Left ventricle myocardium inferior (tissue), 1 donor: ENCODE measurements at regions not wholly inside any gene's neighbourhood (a gene's known extent, or its start where the extent isn't known, plus 50 kb on each side); places are given as distances from the start of the nearest gene placed in this dataset.
A peak's percentile ranks its signal among the peaks of the same experiment; 100 is the strongest.
"Not testable (repeated sequence)": the region's sequence is repeated elsewhere in the genome, so short reads cannot be mapped to it uniquely, and the experiment has no call there.

Source experiments
- DNase-seq: peaks from one replicate; pipeline ENCODE4 v3.0.0-alpha.2; 2020
- H3K27ac ChIP-seq: fragments of 200-600 bp; replicated peaks from 2 replicates; pipeline ENCODE4 v1.8.0; 2021
- H3K27me3 ChIP-seq: fragments of 200-600 bp; 2 replicates; pipeline ENCODE4 v1.8.0; 2021; ENCODE audit warnings: low read depth
- H3K36me3 ChIP-seq: fragments of 200-600 bp; 2 replicates; pipeline ENCODE4 v1.8.0; 2021
- H3K4me1 ChIP-seq: fragments of 200-600 bp; 2 replicates; pipeline ENCODE4 v1.8.0; 2021
- H3K4me3 ChIP-seq: fragments of 200-600 bp; 2 replicates; pipeline ENCODE4 v1.8.0; 2021; ENCODE audit warnings: mild to moderate bottlenecking, moderate library complexity
- H3K9me3 ChIP-seq: fragments of 200-600 bp; replicated peaks from 2 replicates; pipeline ENCODE4 v1.8.0; 2021
- intact Hi-C: fragments of 100-400 bp; cut with micrococcal nuclease; formaldehyde crosslinking; loops from one replicate; pipeline ENCODE4 v1.11.0; 2022
- TF ChIP-seq, protein P1 (sequence below): fragments of 200-600 bp; IDR thresholded peaks from 2 replicates; pipeline ENCODE4 v1.8.0; 2021; ENCODE audit warnings: antibody characterized with exemption, mild to moderate bottlenecking, borderline replicate concordance
- donor health status: DM: no; HTN: yes; CAD: no; lungs with severe emphysema.

- peaks cover 14% of the 10 kb centered on the region for H3K4me1 ChIP-seq
- intact Hi-C loops = no loop called here
- DNase-seq = no peak
- no peaks in the 10 kb centered on the region for H3K36me3 ChIP-seq
- peak overlapping the region; percentile 23 for H3K27ac ChIP-seq
- no peaks in the 10 kb centered on the region for H3K27me3 ChIP-seq
- TF ChIP-seq, protein P1, sequence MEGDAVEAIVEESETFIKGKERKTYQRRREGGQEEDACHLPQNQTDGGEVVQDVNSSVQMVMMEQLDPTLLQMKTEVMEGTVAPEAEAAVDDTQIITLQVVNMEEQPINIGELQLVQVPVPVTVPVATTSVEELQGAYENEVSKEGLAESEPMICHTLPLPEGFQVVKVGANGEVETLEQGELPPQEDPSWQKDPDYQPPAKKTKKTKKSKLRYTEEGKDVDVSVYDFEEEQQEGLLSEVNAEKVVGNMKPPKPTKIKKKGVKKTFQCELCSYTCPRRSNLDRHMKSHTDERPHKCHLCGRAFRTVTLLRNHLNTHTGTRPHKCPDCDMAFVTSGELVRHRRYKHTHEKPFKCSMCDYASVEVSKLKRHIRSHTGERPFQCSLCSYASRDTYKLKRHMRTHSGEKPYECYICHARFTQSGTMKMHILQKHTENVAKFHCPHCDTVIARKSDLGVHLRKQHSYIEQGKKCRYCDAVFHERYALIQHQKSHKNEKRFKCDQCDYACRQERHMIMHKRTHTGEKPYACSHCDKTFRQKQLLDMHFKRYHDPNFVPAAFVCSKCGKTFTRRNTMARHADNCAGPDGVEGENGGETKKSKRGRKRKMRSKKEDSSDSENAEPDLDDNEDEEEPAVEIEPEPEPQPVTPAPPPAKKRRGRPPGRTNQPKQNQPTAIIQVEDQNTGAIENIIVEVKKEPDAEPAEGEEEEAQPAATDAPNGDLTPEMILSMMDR = no peak
- H3K4me3 ChIP-seq = no peak overlapping the region
- H3K9me3 ChIP-seq = no peaks in the 10 kb centered on the region
Observed at GRCh38 chrX:13215729-13216128, 104.1 kb downstream of the ATXN3L start.

DNA sequence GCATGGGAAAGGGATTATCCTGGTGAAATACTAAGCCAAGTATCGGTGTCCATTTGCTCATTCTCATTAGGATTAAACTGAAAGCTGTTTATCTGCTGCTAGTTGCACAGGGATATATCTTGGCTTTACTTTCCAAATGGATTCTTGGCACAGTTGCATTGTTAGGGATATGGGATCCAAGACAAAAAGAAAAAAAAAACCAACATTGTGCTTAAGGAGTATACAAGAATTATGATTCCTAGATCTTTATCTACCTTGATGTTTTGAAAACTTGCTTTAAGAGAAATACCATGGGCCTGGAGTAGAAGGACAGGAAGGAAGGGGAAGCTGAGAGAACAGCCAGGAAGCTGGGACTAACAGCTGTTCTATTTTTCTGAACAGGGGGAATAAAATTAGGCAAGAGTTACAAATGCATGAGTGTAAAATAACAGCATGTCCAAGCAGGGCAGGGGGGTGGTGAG is 107.6 kb downstream of the ATXN3L start:
- Histone ChIP-seq H3K9me3 (no peaks in the 10 kb centered on the region), H3K27me3 (no peaks in the 10 kb centered on the region), H3K36me3 (no peaks in the 10 kb centered on the region), H3K4me3 (no peak overlapping the region), H3K27ac (peak overlapping the region; percentile 75), H3K4me1 (peaks cover 14% of the 10 kb centered on the region)
- DNase-seq = peak; percentile 16
- intact Hi-C loops = no loop called here
- TF ChIP-seq, protein P1 = no peak

DNA sequence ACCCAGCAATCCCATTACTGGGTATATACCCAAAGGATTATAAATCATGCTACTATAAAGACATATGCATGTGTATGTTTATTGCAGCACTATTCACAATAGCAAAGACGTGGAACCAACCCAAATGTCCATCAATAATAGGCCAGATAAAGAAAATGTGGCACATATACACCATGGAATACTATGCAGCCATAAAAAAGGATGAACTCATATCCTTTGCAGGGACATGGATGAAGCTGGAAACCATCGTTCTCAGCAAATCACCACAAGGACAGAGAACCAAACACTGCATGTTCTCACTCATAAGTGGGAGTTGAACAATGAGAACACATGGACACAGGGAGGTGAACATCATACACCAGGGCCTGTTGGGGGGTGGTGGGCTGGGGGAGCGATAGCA is 109.7 kb downstream of the ATXN3L start:
- H3K36me3 ChIP-seq, H3K27ac ChIP-seq, DNase-seq, H3K27me3 ChIP-seq, H3K9me3 ChIP-seq, H3K4me3 ChIP-seq, intact Hi-C loops: not testable (repeated sequence)
- H3K4me1 ChIP-seq = peaks cover 14% of the 10 kb centered on the region

- H3K27me3 ChIP-seq, H3K9me3 ChIP-seq, H3K36me3 ChIP-seq, intact Hi-C loops, H3K27ac ChIP-seq, DNase-seq, H3K4me3 ChIP-seq: not testable (repeated sequence)
- peaks cover 14% of the 10 kb centered on the region for H3K4me1 ChIP-seq
Observed at GRCh38 chrX:13209704-13210103, 110.1 kb downstream of the ATXN3L start.

DNA sequence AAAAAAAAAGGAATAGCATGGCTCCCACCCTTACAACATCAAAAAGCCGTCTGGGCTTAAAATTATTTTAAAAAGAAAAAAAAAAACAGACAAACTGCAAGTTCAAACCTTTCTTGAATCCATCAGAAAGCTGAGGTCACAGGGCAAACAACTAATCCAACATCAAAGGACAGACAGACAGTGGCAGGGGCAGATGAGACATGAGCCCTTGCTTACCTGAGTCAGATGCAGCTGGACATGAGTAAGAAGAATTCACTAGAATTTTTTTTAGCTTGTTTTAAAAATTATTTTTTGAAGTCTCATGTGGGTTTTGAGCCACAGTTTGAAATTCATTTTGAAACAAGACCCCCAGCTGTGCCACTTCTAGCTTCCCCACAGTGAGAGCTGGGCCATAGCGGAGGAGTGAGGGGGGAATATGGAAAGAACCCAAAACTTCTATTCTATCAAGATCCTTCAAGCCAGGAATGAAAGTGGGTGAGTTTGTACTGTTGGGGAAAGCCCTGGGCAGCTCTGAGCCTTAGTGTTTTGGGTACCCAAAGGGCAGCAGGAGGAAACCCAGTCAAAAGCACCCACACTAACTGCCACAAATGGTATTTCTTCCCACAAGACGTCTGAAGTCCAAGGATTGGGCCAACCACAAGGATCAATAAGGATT is 111.4 kb downstream of the ATXN3L start:
- no peaks in the 10 kb centered on the region for H3K9me3 ChIP-seq
- H3K27ac ChIP-seq = no peak overlapping the region
- TF ChIP-seq, protein P1 = no peak
- intact Hi-C loops = no loop called here
- peaks cover 14% of the 10 kb centered on the region for H3K4me1 ChIP-seq
- H3K4me3 ChIP-seq = no peak overlapping the region
- no peaks in the 10 kb centered on the region for H3K36me3 ChIP-seq
- no peaks in the 10 kb centered on the region for H3K27me3 ChIP-seq
- no peak for DNase-seq

- no peak overlapping the region for H3K4me3 ChIP-seq
- H3K36me3 ChIP-seq = no peaks in the 10 kb centered on the region
- no peak overlapping the region for H3K27ac ChIP-seq
- H3K27me3 ChIP-seq = no peaks in the 10 kb centered on the region
- intact Hi-C loops = no loop called here
- H3K9me3 ChIP-seq = no peaks in the 10 kb centered on the region
- no peaks in the 10 kb centered on the region for H3K4me1 ChIP-seq
- TF ChIP-seq, protein P1 = no peak
- DNase-seq = no peak
Observed at GRCh38 chrX:13203271-13203670, 116.6 kb downstream of the ATXN3L start.
